Embryonic facial prominence (tissue), 1 donor: ENCODE measurements at regions not wholly inside any gene's neighbourhood (a gene's known extent, or its start where the extent isn't known, plus 50 kb on each side); places are given as distances from the start of the nearest gene placed in this dataset.

Experiments
- DNase-seq: peaks from one replicate; pipeline ENCODE4 v3.0.0-alpha.2; 2016; ENCODE audit errors: extremely low spot score

- no peak for DNase-seq
Measured at GRCh38 chr2:123211181-123211580, 813.9 kb upstream of the CNTNAP5 start.

GRCh38 chr2:123245156-123245555 lies 779.9 kb upstream of the CNTNAP5 start:
- DNase-seq, result no peak

GRCh38 chr2:123258877-123259539 lies 766.1 kb upstream of the CNTNAP5 start:
- no peak for DNase-seq

- no peak for DNase-seq
Measured at GRCh38 chr2:123262856-123263255, 762.2 kb upstream of the CNTNAP5 start.

GRCh38 chr2:123283431-123283830 lies 741.7 kb upstream of the CNTNAP5 start:
- no peak for DNase-seq

GRCh38 chr2:123303731-123304130 lies 721.4 kb upstream of the CNTNAP5 start:
- no peak for DNase-seq
